Activated T-cell treated with anti-CD3 and anti-CD28 coated beads, Interleukin-2, amount 50 U/mL, for 4 hours (primary cell): ENCODE measurements at regions not wholly inside any gene's neighbourhood (a gene's known extent, or its start where the extent isn't known, plus 50 kb on each side); places are given as distances from the start of the nearest gene placed in this dataset.
"Not testable (repeated sequence)": the region's sequence is repeated elsewhere in the genome, so short reads cannot be mapped to it uniquely, and the experiment has no call there.

Source experiments
- ATAC-seq, 2 donors: fragments of 200-7000 bp; cut with Tn5 transposase; one replicate each; pipeline ENCODE4 v1.10.0; 2021
- DNase-seq: peaks from one replicate; pipeline ENCODE4 v3.0.0-alpha.2; 2020
- H3K27me3 Mint-ChIP-seq: one replicate; pipeline ENCODE4 v1.8.0; 2021; ENCODE audit warnings: low read depth, mixed read lengths
- H3K36me3 Mint-ChIP-seq: one replicate; pipeline ENCODE4 v1.8.0; 2022; ENCODE audit warnings: mixed read lengths; ENCODE audit not compliant: insufficient read depth
- H3K4me1 Mint-ChIP-seq: one replicate; pipeline ENCODE4 v1.8.0; 2021; ENCODE audit warnings: low read depth, mixed read lengths
- H3K4me3 Mint-ChIP-seq: one replicate; pipeline ENCODE4 v1.8.0; 2021; ENCODE audit warnings: mild to moderate bottlenecking, moderate library complexity, mixed read lengths
- H3K9me3 Mint-ChIP-seq: one replicate; pipeline ENCODE4 v1.8.0; 2021; ENCODE audit warnings: mixed read lengths

GRCh38 chr14:62505045-62505444 is 540.2 kb downstream of the KCNH5 start:
- Mint-ChIP-seq H3K27me3 (no peaks in the 10 kb centered on the region), H3K4me3 (no peak overlapping the region), H3K36me3 (no peaks in the 10 kb centered on the region), H3K9me3 (peaks cover 6% of the 10 kb centered on the region), H3K4me1 (no peaks in the 10 kb centered on the region)
- no peak for ATAC-seq
- no peak for DNase-seq

- peaks cover 32% of the 10 kb centered on the region for H3K9me3 Mint-ChIP-seq
- not testable (repeated sequence) for DNase-seq, ATAC-seq, H3K27me3 Mint-ChIP-seq, H3K36me3 Mint-ChIP-seq, H3K4me1 Mint-ChIP-seq, H3K4me3 Mint-ChIP-seq
These were observed 523.9 kb downstream of the KCNH5 start for GRCh38 chr14:62521309-62521708.

GRCh38 chr14:62528296-62528695 is 517.0 kb downstream of the KCNH5 start:
- Mint-ChIP-seq H3K4me3 (no peak overlapping the region), H3K27me3 (no peaks in the 10 kb centered on the region), H3K36me3 (no peaks in the 10 kb centered on the region), H3K9me3 (peaks cover 6% of the 10 kb centered on the region), H3K4me1 (no peaks in the 10 kb centered on the region)
- DNase-seq: no peak
- no peak for ATAC-seq

GRCh38 chr14:62532181-62532580 is 513.1 kb downstream of the KCNH5 start:
- Mint-ChIP-seq H3K27me3 (no peaks in the 10 kb centered on the region), H3K4me1 (no peaks in the 10 kb centered on the region), H3K4me3 (no peak overlapping the region), H3K9me3 (peaks cover 6% of the 10 kb centered on the region), H3K36me3 (no peaks in the 10 kb centered on the region)
- ATAC-seq (no peak), DNase-seq (no peak)

GRCh38 chr14:62546862-62547474 is 498.3 kb downstream of the KCNH5 start:
- no peak for DNase-seq
- H3K4me3 Mint-ChIP-seq: no peak overlapping the region
- no peak for ATAC-seq
- H3K4me1 Mint-ChIP-seq: no peaks in the 10 kb centered on the region
- H3K36me3 Mint-ChIP-seq: no peaks in the 10 kb centered on the region
- H3K9me3 Mint-ChIP-seq: peaks cover 37% of the 10 kb centered on the region
- H3K27me3 Mint-ChIP-seq: no peaks in the 10 kb centered on the region

- peaks cover 7% of the 10 kb centered on the region for H3K9me3 Mint-ChIP-seq
- no peaks in the 10 kb centered on the region for H3K4me1 Mint-ChIP-seq
- no peak overlapping the region for H3K4me3 Mint-ChIP-seq
- ATAC-seq (no peak), DNase-seq (no peak)
- H3K36me3 Mint-ChIP-seq: no peaks in the 10 kb centered on the region
- H3K27me3 Mint-ChIP-seq: no peaks in the 10 kb centered on the region
These were observed 487.8 kb downstream of the KCNH5 start for GRCh38 chr14:62557416-62557815.

- Mint-ChIP-seq H3K36me3 (no peaks in the 10 kb centered on the region), H3K4me1 (no peaks in the 10 kb centered on the region), H3K4me3 (no peak overlapping the region), H3K9me3 (peaks cover 7% of the 10 kb centered on the region), H3K27me3 (no peaks in the 10 kb centered on the region)
- ATAC-seq (no peak), DNase-seq (no peak)
These were observed 486.8 kb downstream of the KCNH5 start for GRCh38 chr14:62558451-62558850.

GRCh38 chr14:62585247-62585646 is 460.0 kb downstream of the KCNH5 start:
- H3K9me3 Mint-ChIP-seq: peaks cover 4% of the 10 kb centered on the region

GRCh38 chr14:62592877-62593276 is 452.4 kb downstream of the KCNH5 start:
- ATAC-seq: no peak
- no peaks in the 10 kb centered on the region for H3K27me3 Mint-ChIP-seq
- peaks cover 9% of the 10 kb centered on the region for H3K9me3 Mint-ChIP-seq
- DNase-seq: no peak
- no peaks in the 10 kb centered on the region for H3K4me1 Mint-ChIP-seq
- H3K4me3 Mint-ChIP-seq: no peak overlapping the region
- H3K36me3 Mint-ChIP-seq: no peaks in the 10 kb centered on the region

More at GRCh38 chr14:62585247-62585646, 460.0 kb downstream of the KCNH5 start:
- H3K4me1 Mint-ChIP-seq: no peaks in the 10 kb centered on the region
- H3K27me3 Mint-ChIP-seq: no peaks in the 10 kb centered on the region
- no peak for DNase-seq
- no peak for ATAC-seq
- no peaks in the 10 kb centered on the region for H3K36me3 Mint-ChIP-seq
- H3K4me3 Mint-ChIP-seq: no peak overlapping the region

GRCh38 chr14:62597143-62597542 is 448.1 kb downstream of the KCNH5 start:
- DNase-seq: no peak
- H3K4me3 Mint-ChIP-seq: no peak overlapping the region
- H3K36me3 Mint-ChIP-seq: no peaks in the 10 kb centered on the region
- no peaks in the 10 kb centered on the region for H3K4me1 Mint-ChIP-seq
- no peak for ATAC-seq
- H3K9me3 Mint-ChIP-seq: peaks cover 22% of the 10 kb centered on the region
- H3K27me3 Mint-ChIP-seq: no peaks in the 10 kb centered on the region

GRCh38 chr14:62599616-62600385 is 445.5 kb downstream of the KCNH5 start:
- H3K27me3 Mint-ChIP-seq: no peaks in the 10 kb centered on the region
- peaks cover 22% of the 10 kb centered on the region for H3K9me3 Mint-ChIP-seq
- H3K4me1 Mint-ChIP-seq: no peaks in the 10 kb centered on the region
- no peak for ATAC-seq
- no peaks in the 10 kb centered on the region for H3K36me3 Mint-ChIP-seq
- no peak for DNase-seq
- no peak overlapping the region for H3K4me3 Mint-ChIP-seq

- Mint-ChIP-seq H3K4me1 (no peaks in the 10 kb centered on the region), H3K4me3 (no peak overlapping the region), H3K27me3 (no peaks in the 10 kb centered on the region), H3K36me3 (no peaks in the 10 kb centered on the region), H3K9me3 (peaks cover 24% of the 10 kb centered on the region)
- ATAC-seq (no peak), DNase-seq (no peak)
These were observed 442.5 kb downstream of the KCNH5 start for GRCh38 chr14:62602712-62603111.

GRCh38 chr14:62604524-62604923 is 440.7 kb downstream of the KCNH5 start:
- Mint-ChIP-seq H3K9me3 (peaks cover 21% of the 10 kb centered on the region), H3K4me1 (no peaks in the 10 kb centered on the region), H3K36me3 (no peaks in the 10 kb centered on the region), H3K27me3 (no peaks in the 10 kb centered on the region), H3K4me3 (no peak overlapping the region)
- no peak for ATAC-seq
- no peak for DNase-seq

- H3K36me3 Mint-ChIP-seq: no peaks in the 10 kb centered on the region
- DNase-seq (no peak), ATAC-seq (no peak)
- H3K9me3 Mint-ChIP-seq: peaks cover 9% of the 10 kb centered on the region
- H3K27me3 Mint-ChIP-seq: no peaks in the 10 kb centered on the region
- H3K4me3 Mint-ChIP-seq: no peak overlapping the region
- no peaks in the 10 kb centered on the region for H3K4me1 Mint-ChIP-seq
These were observed 431.1 kb downstream of the KCNH5 start for GRCh38 chr14:62614122-62614521.

GRCh38 chr14:62616668-62617067 is 428.6 kb downstream of the KCNH5 start:
- ATAC-seq (no peak), DNase-seq (no peak)
- Mint-ChIP-seq H3K4me3 (no peak overlapping the region), H3K36me3 (no peaks in the 10 kb centered on the region), H3K4me1 (no peaks in the 10 kb centered on the region), H3K27me3 (no peaks in the 10 kb centered on the region), H3K9me3 (peaks cover 4% of the 10 kb centered on the region)
